GM12892 (cell line): ENCODE measurements at regions not wholly inside any gene's neighbourhood (a gene's known extent, or its start where the extent isn't known, plus 50 kb on each side); places are given as distances from the start of the nearest gene placed in this dataset.

Experiments
- POLR2A ChIP-seq: IDR thresholded peaks from 2 replicates; pipeline ENCODE4 v1.6.1; 2011; ENCODE audit warnings: low read depth, low read length, control low read depth
- POLR2AphosphoS5 ChIP-seq: IDR thresholded peaks from 2 replicates; pipeline ENCODE4 v1.6.1; 2011; ENCODE audit warnings: low read depth, low read length, control low read depth

- TF ChIP-seq POLR2A (no peak), POLR2AphosphoS5 (no peak)
Observed at GRCh38 chr16:65487231-65487630, 365.4 kb upstream of the CDH11 start.
